K562 (cell line): ENCODE measurements at regions not wholly inside any gene's neighbourhood (a gene's known extent, or its start where the extent isn't known, plus 50 kb on each side); places are given as distances from the start of the nearest gene placed in this dataset.

Experiments used
- ATAC-seq: fragments of 200-7000 bp; cut with Tn5 transposase; 3 replicates; pipeline ENCODE4 v1.9.1; 2020; ENCODE audit warnings: moderate library complexity
- BruUV-seq: library from RNA; stranded (reverse); fragments of 400-500 nt; replicated peaks from 2 replicates; lab custom pipeline; 2021; lab: Mats Ljungman, UMichigan
- CTCF ChIA-PET: fragments of 300-600 bp; formaldehyde crosslinking; extraction: SDS; loops from one replicate; lab custom pipeline; 2021; ENCODE audit warnings: low intra/inter-chr PET ratio; lab: Yijun Ruan, JAX
- POLR2A ChIA-PET: fragments of 300-600, 350-650 bp; sonication (Branson Sonifier 250); formaldehyde crosslinking; extraction: SDS; loops from one replicate; lab custom pipeline; 2021; ENCODE audit warnings: antibody characterized with exemption, inconsistent platforms; lab: Yijun Ruan, JAX
- DNase-seq, 4 experiments: peaks; one replicate each; pipeline versions ENCODE4 v3.0.0 to v3.0.0-alpha.2; 2011 to 2018; ENCODE audit warnings: low spot score in 3 of 4, mixed read lengths in 3 of 4; ENCODE audit errors: extremely low read depth in 1 of 4
- FAIRE-seq: peaks from 2 replicates; lab custom pipeline; 2011; peaks lifted over from hg19 to GRCh38; lab: Jason Lieb, UNC
- H2AFZ ChIP-seq: 2 replicates; pipeline ENCODE4 v1.6.0; 2011; ENCODE audit warnings: low read depth, low read length, control low read depth, inconsistent platforms
- H3K27ac ChIP-seq: fragments of 200-600 bp; 3 replicates; pipeline ENCODE4 v1.8.0; 2011; ENCODE audit warnings: low read depth, mild to moderate bottlenecking, control low read depth, inconsistent platforms, low read length, moderate library complexity, mixed read lengths; ENCODE audit errors: extremely low read depth
- H3K27me3 ChIP-seq, 2 experiments: fragments of 300-600 bp in 1 of 2; 2 replicates in 1 of 2; 3 replicates in 1 of 2; pipeline versions ENCODE4 v1.6.0 to v1.8.0; 2011; ENCODE audit warnings: inconsistent platforms in 2 of 2, low read length in 2 of 2, mild to moderate bottlenecking in 1 of 2, mixed read lengths in 1 of 2, moderate library complexity in 1 of 2; ENCODE audit not compliant: control insufficient read depth in 2 of 2, insufficient read depth in 2 of 2
- H3K36me3 ChIP-seq: fragments of 300-600 bp; 3 replicates; pipeline ENCODE4 v1.8.0; 2011; ENCODE audit warnings: mild to moderate bottlenecking, low read length, inconsistent platforms; ENCODE audit not compliant: control insufficient read depth, insufficient read depth
- H3K4me1 ChIP-seq, 2 experiments: fragments of 200-600 bp in 1 of 2; replicated peaks in 1 of 2; 2 replicates in 1 of 2; 3 replicates in 1 of 2; pipeline versions ENCODE4 v1.5.1 to v1.8.0; 2011; ENCODE audit warnings: inconsistent platforms in 2 of 2, low read length in 2 of 2, mild to moderate bottlenecking in 1 of 2, mixed read lengths in 1 of 2, moderate library complexity in 1 of 2; ENCODE audit not compliant: control insufficient read depth in 2 of 2, insufficient read depth in 2 of 2
- H3K4me2 ChIP-seq: 2 replicates; pipeline ENCODE4 v1.6.1; 2011; ENCODE audit warnings: low read length, control low read depth, inconsistent platforms, mixed read lengths; ENCODE audit not compliant: insufficient read depth
- H3K4me3 ChIP-seq: fragments of 200-600 bp; sonication (generic), shearing (Covaris generic); 2 replicates; pipeline ENCODE4 v1.5.1; 2016; ENCODE audit warnings: control low read depth, inconsistent platforms
- H3K79me2 ChIP-seq: fragments of 200-600 bp; 3 replicates; pipeline ENCODE4 v1.8.0; 2011; ENCODE audit warnings: low read length, inconsistent platforms; ENCODE audit not compliant: control insufficient read depth, insufficient read depth
- H3K9ac ChIP-seq, 2 experiments: 2 replicates each; pipeline versions ENCODE4 v1.6.0 to v1.6.1; 2011; ENCODE audit warnings: low read depth in 2 of 2, low read length in 2 of 2, control low read depth in 1 of 2, inconsistent platforms in 1 of 2, mild to moderate bottlenecking in 1 of 2, mixed read lengths in 1 of 2; ENCODE audit not compliant: insufficient read depth in 1 of 2
- H3K9me1 ChIP-seq: one replicate; pipeline ENCODE4 v1.6.0; 2011; ENCODE audit warnings: inconsistent platforms, mild to moderate bottlenecking, low read length, moderate library complexity; ENCODE audit not compliant: control insufficient read depth, insufficient read depth
- H3K9me3 ChIP-seq: replicated peaks from 2 replicates; pipeline ENCODE4 v1.5.1; 2011; ENCODE audit warnings: low read depth, low read length, inconsistent platforms; ENCODE audit not compliant: control insufficient read depth, insufficient read depth
- H4K20me1 ChIP-seq: replicated peaks from 2 replicates; pipeline ENCODE4 v1.6.1; 2011; ENCODE audit warnings: low read length, inconsistent platforms, mixed read lengths; ENCODE audit not compliant: control insufficient read depth, insufficient read depth
- CCNT2 ChIP-seq: IDR thresholded peaks from 2 replicates; pipeline ENCODE4 v1.6.1; 2011; ENCODE audit warnings: borderline replicate concordance, low read depth, mild to moderate bottlenecking, moderate library complexity, mixed read lengths, low read length; ENCODE audit not compliant: insufficient read length; ENCODE audit errors: extremely low read depth
- HDAC8 ChIP-seq: fragments of 450-650 bp; IDR thresholded peaks from 2 replicates; pipeline ENCODE4 v1.6.1; 2016; ENCODE audit warnings: mild to moderate bottlenecking, missing genetic modification characterization, moderate library complexity, missing compliant biosample characterization
- KDM4B ChIP-seq, 2 experiments: fragments of 450-650 bp in 1 of 2; sonication (generic) in 1 of 2; IDR thresholded peaks; 2 replicates each; pipeline ENCODE4 v1.6.1; 2016 to 2017; ENCODE audit warnings: borderline replicate concordance in 2 of 2, antibody characterized with exemption in 1 of 2, low read depth in 1 of 2, mild to moderate bottlenecking in 1 of 2
- MCM2 ChIP-seq: fragments of 450-650 bp; IDR thresholded peaks from 2 replicates; pipeline ENCODE4 v1.6.1; 2017; ENCODE audit warnings: low read depth, mild to moderate bottlenecking
- NR0B1 ChIP-seq: fragments of 450-650 bp; IDR thresholded peaks from one replicate; pipeline ENCODE4 v1.6.1; 2018; ENCODE audit warnings: mild to moderate bottlenecking, moderate library complexity; ENCODE audit not compliant: partially characterized antibody
- PCBP1 ChIP-seq: fragments of 200-400 bp; formaldehyde crosslinking; IDR thresholded peaks from 2 replicates; pipeline ENCODE4 v1.6.1; 2018; ENCODE audit warnings: mild to moderate bottlenecking, low read depth, low read length; ENCODE audit not compliant: poor library complexity, severe bottlenecking
- ZBTB26 ChIP-seq: fragments of 450-650 bp; formaldehyde crosslinking; IDR thresholded peaks from 2 replicates; pipeline ENCODE4 v1.4.0; 2022; ENCODE audit warnings: missing genetic modification characterization
- ZBTB7A ChIP-seq: IDR thresholded peaks from 2 replicates; pipeline ENCODE4 v1.6.1; 2011; ENCODE audit warnings: low read depth, mild to moderate bottlenecking, low read length, moderate library complexity, borderline replicate concordance; ENCODE audit not compliant: control insufficient read depth
- ZKSCAN1 ChIP-seq: fragments of 150-350 bp; IDR thresholded peaks from 2 replicates; pipeline ENCODE4 v1.6.1; 2016; ENCODE audit warnings: low read depth, low read length
- ZNF239 ChIP-seq: fragments of 250-450 bp; sonication (Bioruptor Pico); IDR thresholded peaks from 2 replicates; pipeline ENCODE4 v1.4.0; 2020; ENCODE audit warnings: mild to moderate bottlenecking
- ZNF253 ChIP-seq: fragments of 250-450 bp; sonication (Bioruptor Pico); conservative IDR thresholded peaks from 2 replicates; pipeline ENCODE4 v1.6.1; 2021; ENCODE audit warnings: mild to moderate bottlenecking
- ZZZ3 ChIP-seq: fragments of 450-650 bp; IDR thresholded peaks from 2 replicates; pipeline ENCODE4 v1.6.1; 2016; ENCODE audit warnings: antibody characterized with exemption, mild to moderate bottlenecking, moderate library complexity
- WGBS: fragments of 100-300 bp; shearing (Covaris generic); methylation state at CpG from one replicate; pipeline ENCODE4 v1.1.6; 2016; ENCODE audit warnings: low coverage, mixed read lengths; ENCODE audit not compliant: insufficient coverage; ENCODE audit errors: missing lambda C conversion rate; 5-methylcytosine and 5-hydroxymethylcytosine counted together
- in situ Hi-C: fragments of 300-500 bp; cut with MboI; formaldehyde crosslinking; loops from 4 replicates; pipeline ENCODE4 v1.15.0; 2018; ENCODE audit warnings: inconsistent platforms, mixed read lengths
- intact Hi-C: fragments of 100-400 bp; cut with micrococcal nuclease; formaldehyde crosslinking; loops from 2 replicates; pipeline ENCODE4 v1.14.2; 2022
- TF ChIP-seq, protein P1 (sequence below), 2 experiments: IDR thresholded peaks; 2 replicates each; pipeline ENCODE4 v1.6.1; 2012; ENCODE audit warnings: improper control_type of control experiment in 2 of 2, low read depth in 2 of 2, low read length in 2 of 2, borderline replicate concordance in 1 of 2
- TF ChIP-seq, protein P2 (sequence below): fragments of 250-450 bp; sonication (Bioruptor Pico); IDR thresholded peaks from 2 replicates; pipeline ENCODE4 v1.5.0; 2021; ENCODE audit warnings: mild to moderate bottlenecking, borderline replicate concordance

DNA sequence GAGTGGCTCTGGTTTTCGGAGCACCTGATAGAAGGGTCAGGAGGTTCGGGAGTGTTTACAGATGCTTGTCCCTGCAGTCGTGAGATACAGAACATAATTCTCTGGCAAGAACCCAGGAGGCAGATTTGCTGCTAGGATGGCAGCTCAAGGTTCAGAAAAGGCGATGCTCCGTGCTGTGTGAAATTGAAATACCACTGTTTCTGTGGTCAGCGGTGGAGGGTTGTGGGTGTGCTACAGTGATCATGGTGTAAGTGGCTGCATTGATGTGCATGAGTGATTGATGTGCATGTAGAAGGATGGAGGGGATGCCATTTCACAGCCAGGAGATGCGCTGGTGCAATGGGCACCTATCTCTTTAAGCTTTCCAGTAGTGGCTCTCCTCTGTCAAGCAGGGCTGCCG, 322.1 kb downstream of the GALR1 start:
- no peaks in the 10 kb centered on the region for H3K27me3 ChIP-seq
- 3% methylated on average over 8 of the region's 8 CpGs for WGBS
- no peak overlapping the region for H3K9ac ChIP-seq
- TF ChIP-seq ZBTB26 (CRISPR knock-in tag) (no peak), ZNF253 (CRISPR knock-in tag) (no peak), PCBP1 (no peak), KDM4B (IDR thresholded peaks at IDR 0.05; ENCODE audit: borderline replicate concordance in 2 of 2, low read depth in 1 of 2) (no peak), HDAC8 (no peak), ZBTB7A (no peak), ZNF239 (no peak), ZZZ3 (no peak), NR0B1 (no peak), CCNT2 (no peak), MCM2 (no peak), ZKSCAN1 (no peak)
- TF ChIP-seq, protein P1, sequence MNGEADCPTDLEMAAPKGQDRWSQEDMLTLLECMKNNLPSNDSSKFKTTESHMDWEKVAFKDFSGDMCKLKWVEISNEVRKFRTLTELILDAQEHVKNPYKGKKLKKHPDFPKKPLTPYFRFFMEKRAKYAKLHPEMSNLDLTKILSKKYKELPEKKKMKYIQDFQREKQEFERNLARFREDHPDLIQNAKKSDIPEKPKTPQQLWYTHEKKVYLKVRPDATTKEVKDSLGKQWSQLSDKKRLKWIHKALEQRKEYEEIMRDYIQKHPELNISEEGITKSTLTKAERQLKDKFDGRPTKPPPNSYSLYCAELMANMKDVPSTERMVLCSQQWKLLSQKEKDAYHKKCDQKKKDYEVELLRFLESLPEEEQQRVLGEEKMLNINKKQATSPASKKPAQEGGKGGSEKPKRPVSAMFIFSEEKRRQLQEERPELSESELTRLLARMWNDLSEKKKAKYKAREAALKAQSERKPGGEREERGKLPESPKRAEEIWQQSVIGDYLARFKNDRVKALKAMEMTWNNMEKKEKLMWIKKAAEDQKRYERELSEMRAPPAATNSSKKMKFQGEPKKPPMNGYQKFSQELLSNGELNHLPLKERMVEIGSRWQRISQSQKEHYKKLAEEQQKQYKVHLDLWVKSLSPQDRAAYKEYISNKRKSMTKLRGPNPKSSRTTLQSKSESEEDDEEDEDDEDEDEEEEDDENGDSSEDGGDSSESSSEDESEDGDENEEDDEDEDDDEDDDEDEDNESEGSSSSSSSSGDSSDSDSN (IDR thresholded peaks at IDR 0.05; ENCODE audit: borderline replicate concordance in 1 of 2, low read depth in 2 of 2, low read length in 2 of 2): no peak
- TF ChIP-seq, protein P2, sequence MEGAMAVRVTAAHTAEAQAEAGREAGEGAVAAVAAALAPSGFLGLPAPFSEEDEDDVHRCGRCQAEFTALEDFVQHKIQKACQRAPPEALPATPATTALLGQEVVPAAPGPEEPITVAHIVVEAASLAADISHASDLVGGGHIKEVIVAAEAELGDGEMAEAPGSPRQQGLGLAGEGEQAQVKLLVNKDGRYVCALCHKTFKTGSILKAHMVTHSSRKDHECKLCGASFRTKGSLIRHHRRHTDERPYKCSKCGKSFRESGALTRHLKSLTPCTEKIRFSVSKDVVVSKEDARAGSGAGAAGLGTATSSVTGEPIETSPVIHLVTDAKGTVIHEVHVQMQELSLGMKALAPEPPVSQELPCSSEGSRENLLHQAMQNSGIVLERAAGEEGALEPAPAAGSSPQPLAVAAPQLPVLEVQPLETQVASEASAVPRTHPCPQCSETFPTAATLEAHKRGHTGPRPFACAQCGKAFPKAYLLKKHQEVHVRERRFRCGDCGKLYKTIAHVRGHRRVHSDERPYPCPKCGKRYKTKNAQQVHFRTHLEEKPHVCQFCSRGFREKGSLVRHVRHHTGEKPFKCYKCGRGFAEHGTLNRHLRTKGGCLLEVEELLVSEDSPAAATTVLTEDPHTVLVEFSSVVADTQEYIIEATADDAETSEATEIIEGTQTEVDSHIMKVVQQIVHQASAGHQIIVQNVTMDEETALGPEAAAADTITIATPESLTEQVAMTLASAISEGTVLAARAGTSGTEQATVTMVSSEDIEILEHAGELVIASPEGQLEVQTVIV (CRISPR knock-in tag): no peak
- no peaks in the 10 kb centered on the region for H3K9me3 ChIP-seq
- no peaks in the 10 kb centered on the region for H4K20me1 ChIP-seq
- POLR2A ChIA-PET: no interaction called here
- H3K9me1 ChIP-seq: no peaks in the 10 kb centered on the region
- H3K79me2 ChIP-seq: no peaks in the 10 kb centered on the region
- H3K4me2 ChIP-seq: no peak overlapping the region
- FAIRE-seq (no peak), ATAC-seq (no peak), DNase-seq (no peak)
- no peak overlapping the region for H3K27ac ChIP-seq
- H3K4me1 ChIP-seq: no peaks in the 10 kb centered on the region
- no peak overlapping the region for H3K4me3 ChIP-seq
- no peaks in the 10 kb centered on the region for H3K36me3 ChIP-seq
- in situ Hi-C loops (no loop called here), intact Hi-C loops (no loop called here)
- no peak overlapping the region for H2AFZ ChIP-seq
- BruUV-seq: no TSS peak
- CTCF ChIA-PET: no interaction called here
